C4-2B (cell line): ENCODE measurements at regions not wholly inside any gene's neighbourhood (a gene's known extent, or its start where the extent isn't known, plus 50 kb on each side); places are given as distances from the start of the nearest gene placed in this dataset.

ENCODE experiments used
- CTCF ChIP-seq: fragments of 450-650 bp; conservative IDR thresholded peaks from 2 replicates; pipeline ENCODE4 v1.5.1; 2017; ENCODE audit warnings: mild to moderate bottlenecking
- ZFX ChIP-seq: fragments of 450-650 bp; IDR thresholded peaks from 2 replicates; pipeline ENCODE4 v1.6.1; 2017

- TF ChIP-seq CTCF (no peak), ZFX (no peak)
Observed at GRCh38 chr6:98117068-98117467, 717.3 kb upstream of the POU3F2 start.
